Mucosa of stomach (tissue), 1 donor: ENCODE measurements at regions not wholly inside any gene's neighbourhood (a gene's known extent, or its start where the extent isn't known, plus 50 kb on each side); places are given as distances from the start of the nearest gene placed in this dataset.

ENCODE experiments used
- H3K27me3 ChIP-seq: one replicate; pipeline ENCODE4 v1.7.0; 2013; ENCODE audit warnings: mild to moderate bottlenecking, low read length; ENCODE audit not compliant: control insufficient read depth, insufficient read depth
- H3K36me3 ChIP-seq: one replicate; pipeline ENCODE4 v1.7.0; 2013; ENCODE audit warnings: low read length; ENCODE audit not compliant: control insufficient read depth, insufficient read depth
- H3K4me1 ChIP-seq: one replicate; pipeline ENCODE4 v1.7.0; 2013; ENCODE audit warnings: mild to moderate bottlenecking, low read length; ENCODE audit not compliant: control insufficient read depth, insufficient read depth
- H3K4me3 ChIP-seq: one replicate; pipeline ENCODE4 v1.7.0; 2013; ENCODE audit warnings: low read length
- H3K9ac ChIP-seq: one replicate; pipeline ENCODE4 v1.7.0; 2013; ENCODE audit warnings: mild to moderate bottlenecking, low read length, moderate library complexity
- H3K9me3 ChIP-seq: one replicate; pipeline ENCODE4 v1.7.0; 2013; ENCODE audit warnings: mild to moderate bottlenecking, low read length, moderate library complexity; ENCODE audit not compliant: control insufficient read depth
- donor health status: Pancreatic carcinoma.

- H3K4me3 ChIP-seq: no peak overlapping the region
- H3K4me1 ChIP-seq: peaks cover 9% of the 10 kb centered on the region
- no peaks in the 10 kb centered on the region for H3K9me3 ChIP-seq
- H3K36me3 ChIP-seq: no peaks in the 10 kb centered on the region
- H3K9ac ChIP-seq: no peak overlapping the region
- H3K27me3 ChIP-seq: no peaks in the 10 kb centered on the region
These were observed 211.0 kb upstream of the KLF14 start for GRCh38 chr7:130944997-130945396.

- H3K36me3 ChIP-seq: no peaks in the 10 kb centered on the region
- no peak overlapping the region for H3K4me3 ChIP-seq
- H3K4me1 ChIP-seq: peaks cover 9% of the 10 kb centered on the region
- H3K9me3 ChIP-seq: no peaks in the 10 kb centered on the region
- H3K27me3 ChIP-seq: no peaks in the 10 kb centered on the region
- no peak overlapping the region for H3K9ac ChIP-seq
These were observed 211.4 kb upstream of the KLF14 start for GRCh38 chr7:130945411-130945811.

- no peaks in the 10 kb centered on the region for H3K36me3 ChIP-seq
- no peak overlapping the region for H3K4me3 ChIP-seq
- H3K9me3 ChIP-seq: no peaks in the 10 kb centered on the region
- no peak overlapping the region for H3K9ac ChIP-seq
- H3K4me1 ChIP-seq: peaks cover 9% of the 10 kb centered on the region
- H3K27me3 ChIP-seq: no peaks in the 10 kb centered on the region
These were observed 212.1 kb upstream of the KLF14 start for GRCh38 chr7:130946114-130946513.

GRCh38 chr7:130947792-130948580, 214.0 kb upstream of the KLF14 start:
- Histone ChIP-seq H3K4me1 (no peaks in the 10 kb centered on the region), H3K9ac (no peak overlapping the region), H3K4me3 (no peak overlapping the region), H3K9me3 (no peaks in the 10 kb centered on the region), H3K36me3 (no peaks in the 10 kb centered on the region), H3K27me3 (no peaks in the 10 kb centered on the region)

GRCh38 chr7:130948822-130949221, 214.8 kb upstream of the KLF14 start:
- Histone ChIP-seq H3K36me3 (no peaks in the 10 kb centered on the region), H3K4me3 (no peak overlapping the region), H3K4me1 (no peaks in the 10 kb centered on the region), H3K9me3 (no peaks in the 10 kb centered on the region), H3K9ac (no peak overlapping the region), H3K27me3 (no peaks in the 10 kb centered on the region)

GRCh38 chr7:130949550-130949949, 215.5 kb upstream of the KLF14 start:
- Histone ChIP-seq H3K4me1 (no peaks in the 10 kb centered on the region), H3K9ac (no peak overlapping the region), H3K9me3 (no peaks in the 10 kb centered on the region), H3K27me3 (no peaks in the 10 kb centered on the region), H3K36me3 (no peaks in the 10 kb centered on the region), H3K4me3 (no peak overlapping the region)

GRCh38 chr7:130950054-130950453, 216.0 kb upstream of the KLF14 start:
- Histone ChIP-seq H3K36me3 (no peaks in the 10 kb centered on the region), H3K4me3 (no peak overlapping the region), H3K27me3 (no peaks in the 10 kb centered on the region), H3K9me3 (no peaks in the 10 kb centered on the region), H3K4me1 (no peaks in the 10 kb centered on the region), H3K9ac (no peak overlapping the region)

- Histone ChIP-seq H3K9me3 (no peaks in the 10 kb centered on the region), H3K27me3 (no peaks in the 10 kb centered on the region), H3K4me1 (no peaks in the 10 kb centered on the region), H3K9ac (no peak overlapping the region), H3K36me3 (no peaks in the 10 kb centered on the region), H3K4me3 (no peak overlapping the region)
These were observed 216.7 kb upstream of the KLF14 start for GRCh38 chr7:130950741-130951140.

- H3K36me3 ChIP-seq: no peaks in the 10 kb centered on the region
- H3K9me3 ChIP-seq: no peaks in the 10 kb centered on the region
- no peak overlapping the region for H3K9ac ChIP-seq
- H3K27me3 ChIP-seq: no peaks in the 10 kb centered on the region
- no peaks in the 10 kb centered on the region for H3K4me1 ChIP-seq
- no peak overlapping the region for H3K4me3 ChIP-seq
These were observed 217.4 kb upstream of the KLF14 start for GRCh38 chr7:130951303-130951975.

GRCh38 chr7:130951976-130952876, 218.2 kb upstream of the KLF14 start:
- Histone ChIP-seq H3K9ac (no peak overlapping the region), H3K9me3 (no peaks in the 10 kb centered on the region), H3K36me3 (no peaks in the 10 kb centered on the region), H3K27me3 (no peaks in the 10 kb centered on the region), H3K4me3 (no peak overlapping the region), H3K4me1 (no peaks in the 10 kb centered on the region)

GRCh38 chr7:130953196-130953595, 219.2 kb upstream of the KLF14 start:
- no peak overlapping the region for H3K9ac ChIP-seq
- H3K4me3 ChIP-seq: no peak overlapping the region
- no peaks in the 10 kb centered on the region for H3K36me3 ChIP-seq
- no peaks in the 10 kb centered on the region for H3K9me3 ChIP-seq
- H3K27me3 ChIP-seq: no peaks in the 10 kb centered on the region
- no peaks in the 10 kb centered on the region for H3K4me1 ChIP-seq
